A549 (cell line): ENCODE measurements at regions not wholly inside any gene's neighbourhood (a gene's known extent, or its start where the extent isn't known, plus 50 kb on each side); places are given as distances from the start of the nearest gene placed in this dataset.

Source experiments
- CHD2 ChIP-seq: fragments of 150-350 bp; IDR thresholded peaks from 2 replicates; pipeline ENCODE4 v1.6.1; 2014; ENCODE audit warnings: low read length; ENCODE audit not compliant: partially characterized antibody
- EP300 ChIP-seq, 2 experiments: fragments of >200 bp; sonication (Bioruptor Twin); formaldehyde crosslinking; IDR thresholded peaks; 2 replicates in 1 of 2; 3 replicates in 1 of 2; pipeline ENCODE4 v1.6.1; 2016 to 2017
- HOXB13 ChIP-seq: fragments of 250-450 bp; sonication (Bioruptor Pico); IDR thresholded peaks from 2 replicates; pipeline ENCODE4 v1.5.0; 2020; ENCODE audit warnings: low read depth, mild to moderate bottlenecking, moderate library complexity
- POLR2A ChIP-seq: IDR thresholded peaks from 2 replicates; pipeline ENCODE4 v1.6.1; 2012; ENCODE audit warnings: mild to moderate bottlenecking, low read length
- RFX5 ChIP-seq: fragments of 450-650 bp; IDR thresholded peaks from 2 replicates; pipeline ENCODE4 v1.7.1; 2014; ENCODE audit warnings: antibody characterized with exemption, mild to moderate bottlenecking, moderate library complexity
- ZNF302 ChIP-seq: fragments of 250-450 bp; sonication (Bioruptor Pico); IDR thresholded peaks from 2 replicates; pipeline ENCODE4 v1.9.0; 2021; ENCODE audit warnings: inconsistent platforms, mild to moderate bottlenecking, moderate library complexity
- TF ChIP-seq, protein P1 (sequence below): IDR thresholded peaks from 2 replicates; pipeline ENCODE4 v1.6.1; 2012
- TF ChIP-seq, protein P2 (sequence below): fragments of >200 bp; sonication (Bioruptor Twin); formaldehyde crosslinking; IDR thresholded peaks from 3 replicates; pipeline ENCODE4 v1.5.1; 2016
- TF ChIP-seq, protein P3 (sequence below): IDR thresholded peaks from 2 replicates; pipeline ENCODE4 v1.6.1; 2012

DNA sequence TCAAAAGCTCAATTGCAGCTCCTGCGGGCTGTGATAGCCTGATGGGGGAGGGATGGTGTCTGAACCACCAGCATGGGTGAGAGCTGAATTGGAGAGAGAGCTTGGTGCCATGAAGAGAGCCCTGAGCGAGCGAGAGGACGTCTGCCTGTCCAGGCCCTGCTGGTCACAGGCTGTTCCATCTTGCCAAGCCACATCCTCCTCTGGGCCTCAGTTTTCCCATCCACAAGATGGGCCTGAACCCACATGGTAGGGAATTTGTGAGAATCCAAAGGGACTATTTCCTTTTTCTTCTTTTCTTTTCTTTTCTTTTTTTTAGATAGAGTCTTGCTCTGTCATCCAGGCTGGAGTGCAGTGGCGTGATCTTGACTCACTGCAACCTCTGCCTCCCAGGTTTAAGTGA is 276.4 kb downstream of the VRK1 start:
- no peak for TF ChIP-seq HOXB13 (CRISPR knock-in tag)
- TF ChIP-seq RFX5 = no peak
- TF ChIP-seq ZNF302 (CRISPR knock-in tag) = no peak
- no peak for TF ChIP-seq POLR2A
- TF ChIP-seq CHD2 = no peak
- TF ChIP-seq, protein P1, sequence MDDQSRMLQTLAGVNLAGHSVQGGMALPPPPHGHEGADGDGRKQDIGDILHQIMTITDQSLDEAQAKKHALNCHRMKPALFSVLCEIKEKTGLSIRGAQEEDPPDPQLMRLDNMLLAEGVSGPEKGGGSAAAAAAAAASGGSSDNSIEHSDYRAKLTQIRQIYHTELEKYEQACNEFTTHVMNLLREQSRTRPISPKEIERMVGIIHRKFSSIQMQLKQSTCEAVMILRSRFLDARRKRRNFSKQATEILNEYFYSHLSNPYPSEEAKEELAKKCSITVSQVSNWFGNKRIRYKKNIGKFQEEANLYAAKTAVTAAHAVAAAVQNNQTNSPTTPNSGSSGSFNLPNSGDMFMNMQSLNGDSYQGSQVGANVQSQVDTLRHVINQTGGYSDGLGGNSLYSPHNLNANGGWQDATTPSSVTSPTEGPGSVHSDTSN = no peak
- no peak for TF ChIP-seq EP300 (IDR thresholded peaks at IDR 0.05)
- TF ChIP-seq, protein P2, sequence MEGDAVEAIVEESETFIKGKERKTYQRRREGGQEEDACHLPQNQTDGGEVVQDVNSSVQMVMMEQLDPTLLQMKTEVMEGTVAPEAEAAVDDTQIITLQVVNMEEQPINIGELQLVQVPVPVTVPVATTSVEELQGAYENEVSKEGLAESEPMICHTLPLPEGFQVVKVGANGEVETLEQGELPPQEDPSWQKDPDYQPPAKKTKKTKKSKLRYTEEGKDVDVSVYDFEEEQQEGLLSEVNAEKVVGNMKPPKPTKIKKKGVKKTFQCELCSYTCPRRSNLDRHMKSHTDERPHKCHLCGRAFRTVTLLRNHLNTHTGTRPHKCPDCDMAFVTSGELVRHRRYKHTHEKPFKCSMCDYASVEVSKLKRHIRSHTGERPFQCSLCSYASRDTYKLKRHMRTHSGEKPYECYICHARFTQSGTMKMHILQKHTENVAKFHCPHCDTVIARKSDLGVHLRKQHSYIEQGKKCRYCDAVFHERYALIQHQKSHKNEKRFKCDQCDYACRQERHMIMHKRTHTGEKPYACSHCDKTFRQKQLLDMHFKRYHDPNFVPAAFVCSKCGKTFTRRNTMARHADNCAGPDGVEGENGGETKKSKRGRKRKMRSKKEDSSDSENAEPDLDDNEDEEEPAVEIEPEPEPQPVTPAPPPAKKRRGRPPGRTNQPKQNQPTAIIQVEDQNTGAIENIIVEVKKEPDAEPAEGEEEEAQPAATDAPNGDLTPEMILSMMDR = no peak
- TF ChIP-seq, protein P3, sequence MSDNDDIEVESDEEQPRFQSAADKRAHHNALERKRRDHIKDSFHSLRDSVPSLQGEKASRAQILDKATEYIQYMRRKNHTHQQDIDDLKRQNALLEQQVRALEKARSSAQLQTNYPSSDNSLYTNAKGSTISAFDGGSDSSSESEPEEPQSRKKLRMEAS = no peak
